ENCODE measurements at regions not wholly inside any gene's neighbourhood (a gene's known extent, or its start where the extent isn't known, plus 50 kb on each side); places are given as distances from the start of the nearest gene placed in this dataset.
A peak's percentile ranks its signal among the peaks of the same experiment; 100 is the strongest.

GRCh38 chr12:93113317-93114006, 184.4 kb upstream of the EEA1 start:
- no peaks in the 10 kb centered on the region for H3K9me3 ChIP-seq
- ATAC-seq (ENCODE audit: insufficient number of reproducible peaks, low FRiP score, low read depth), result no peak
- H3K27me3 ChIP-seq (replicated peaks; ENCODE audit: insufficient read depth), result no peaks in the 10 kb centered on the region
- DNase-seq (ENCODE audit: low spot score), result no peak
- no peaks in the 10 kb centered on the region for H3K36me3 ChIP-seq
- peak overlapping the region; percentile 35 to 47 for H3K27ac ChIP-seq
- peaks cover 7 to 35% of the 10 kb centered on the region in 2 donors for H3K4me1 ChIP-seq (ENCODE audit: control insufficient read depth in 1 of 2, low read depth in 2 of 2)
- H3K4me3 ChIP-seq, result no peak overlapping the region
- TF ChIP-seq CTCF (IDR thresholded peaks at IDR 0.05), result no peak

- H3K27ac ChIP-seq, result peak overlapping the region; percentile 3 to 6
Measured at GRCh38 chr12:93115198-93115601, 186.1 kb upstream of the EEA1 start.

GRCh38 chr12:93115646-93116045, 186.6 kb upstream of the EEA1 start:
- no peak overlapping the region for H3K4me3 ChIP-seq
- no peak for TF ChIP-seq CTCF (IDR thresholded peaks at IDR 0.05)
- no peaks in the 10 kb centered on the region for H3K27me3 ChIP-seq (replicated peaks; ENCODE audit: insufficient read depth)
- DNase-seq (ENCODE audit: low spot score) (no peak), ATAC-seq (ENCODE audit: insufficient number of reproducible peaks, low FRiP score, low read depth) (no peak)
- H3K9me3 ChIP-seq, result no peaks in the 10 kb centered on the region
- H3K4me1 ChIP-seq (ENCODE audit: control insufficient read depth in 1 of 2, low read depth in 2 of 2), result peaks cover 7 to 35% of the 10 kb centered on the region in 2 donors
- peak overlapping the region; percentile 3 to 6 for H3K27ac ChIP-seq
- H3K36me3 ChIP-seq, result no peaks in the 10 kb centered on the region

More at GRCh38 chr12:93115198-93115601, 186.1 kb upstream of the EEA1 start:
- H3K27me3 ChIP-seq (replicated peaks; ENCODE audit: insufficient read depth), result no peaks in the 10 kb centered on the region
- TF ChIP-seq CTCF (IDR thresholded peaks at IDR 0.05), result no peak
- H3K9me3 ChIP-seq, result no peaks in the 10 kb centered on the region
- H3K4me3 ChIP-seq, result no peak overlapping the region
- H3K36me3 ChIP-seq, result no peaks in the 10 kb centered on the region
- H3K4me1 ChIP-seq (ENCODE audit: control insufficient read depth in 1 of 2, low read depth in 2 of 2), result peaks cover 7 to 35% of the 10 kb centered on the region in 2 donors
- DNase-seq (ENCODE audit: low spot score), result no peak
- no peak for ATAC-seq (ENCODE audit: insufficient number of reproducible peaks, low FRiP score, low read depth)

- peak overlapping the region in 1 of 2 donors; percentile 8 for H3K27ac ChIP-seq
- DNase-seq (ENCODE audit: low spot score) (no peak), ATAC-seq (ENCODE audit: insufficient number of reproducible peaks, low FRiP score, low read depth) (no peak)
- TF ChIP-seq CTCF (IDR thresholded peaks at IDR 0.05), result no peak
- H3K4me3 ChIP-seq, result no peak overlapping the region
- no peaks in the 10 kb centered on the region for H3K36me3 ChIP-seq
- H3K4me1 ChIP-seq (ENCODE audit: control insufficient read depth in 1 of 2, low read depth in 2 of 2), result peaks cover 7 to 35% of the 10 kb centered on the region in 2 donors
- no peaks in the 10 kb centered on the region for H3K27me3 ChIP-seq (replicated peaks; ENCODE audit: insufficient read depth)
- no peaks in the 10 kb centered on the region for H3K9me3 ChIP-seq
Measured at GRCh38 chr12:93116632-93117031, 187.5 kb upstream of the EEA1 start.

GRCh38 chr12:93121729-93122488, 192.8 kb upstream of the EEA1 start:
- Histone ChIP-seq H3K9me3 (no peaks in the 10 kb centered on the region), H3K27ac (no peak overlapping the region), H3K27me3 (replicated peaks; ENCODE audit: insufficient read depth) (no peaks in the 10 kb centered on the region), H3K4me1 (ENCODE audit: control insufficient read depth in 1 of 2, low read depth in 2 of 2) (peaks cover 17 to 41% of the 10 kb centered on the region in 2 donors), H3K4me3 (no peak overlapping the region), H3K36me3 (no peaks in the 10 kb centered on the region)
- TF ChIP-seq CTCF (IDR thresholded peaks at IDR 0.05), result no peak
- no peak for ATAC-seq (ENCODE audit: insufficient number of reproducible peaks, low FRiP score, low read depth)
- no peak for DNase-seq (ENCODE audit: low spot score)
